ENCODE measurements at regions not wholly inside any gene's neighbourhood (a gene's known extent, or its start where the extent isn't known, plus 50 kb on each side); places are given as distances from the start of the nearest gene placed in this dataset.
"Not testable (repeated sequence)": the region's sequence is repeated elsewhere in the genome, so short reads cannot be mapped to it uniquely, and the experiment has no call there.

DNA sequence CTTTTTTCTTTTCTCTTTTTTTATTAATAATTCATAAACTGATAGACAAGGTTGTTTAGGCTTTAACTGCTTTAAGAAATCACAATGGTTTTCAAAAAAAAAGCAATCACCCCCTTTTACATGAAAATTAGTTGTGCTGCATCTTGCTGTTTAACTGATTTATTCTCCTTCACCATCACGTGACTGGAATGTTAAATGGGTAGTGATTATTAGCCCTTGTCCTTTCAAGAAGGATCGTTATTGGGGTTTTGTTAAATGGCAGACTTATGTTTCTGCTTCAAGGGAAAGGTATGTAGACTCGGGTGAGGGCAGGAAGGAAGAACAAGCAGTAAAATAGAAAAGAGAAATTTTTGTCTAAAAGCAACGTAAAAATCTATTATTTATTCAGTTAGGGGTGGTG lies 175.6 kb upstream of the TLE4 start:
- H3K9me3 Mint-ChIP-seq, result no peaks in the 10 kb centered on the region
- H3K36me3 Mint-ChIP-seq, result no peaks in the 10 kb centered on the region
- no peak overlapping the region for H3K4me3 Mint-ChIP-seq
- H3K27me3 Mint-ChIP-seq, result no peaks in the 10 kb centered on the region
- no peak for DNase-seq
- CTCF ChIA-PET, result no interaction called here
- H3K27ac Mint-ChIP-seq, result no peak overlapping the region
- no peaks in the 10 kb centered on the region for H3K4me1 Mint-ChIP-seq

DNA sequence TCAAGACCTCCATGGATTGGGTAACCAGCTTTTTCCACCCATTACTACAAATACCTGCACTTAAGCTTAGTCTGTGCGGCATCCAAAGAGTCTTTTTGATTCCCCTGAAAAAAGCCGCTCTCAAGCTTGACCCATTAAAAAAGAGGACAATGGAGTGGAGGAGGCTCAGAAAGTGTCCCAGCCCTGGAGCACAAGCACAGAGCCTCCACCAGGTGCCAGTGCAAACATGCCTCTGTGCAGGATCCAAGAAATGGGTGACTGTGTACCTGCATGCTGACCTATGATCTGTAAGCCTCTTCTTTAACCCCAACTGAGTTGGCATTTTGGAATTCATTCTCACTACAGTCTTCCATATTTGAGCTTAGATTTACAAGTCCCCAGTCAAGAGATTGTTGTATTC lies 168.3 kb upstream of the TLE4 start:
- H3K4me1 Mint-ChIP-seq, result no peaks in the 10 kb centered on the region
- no peaks in the 10 kb centered on the region for H3K27me3 Mint-ChIP-seq
- CTCF ChIA-PET, result no interaction called here
- no peak overlapping the region for H3K27ac Mint-ChIP-seq
- H3K9me3 Mint-ChIP-seq, result no peaks in the 10 kb centered on the region
- H3K4me3 Mint-ChIP-seq, result no peak overlapping the region
- DNase-seq, result no peak
- H3K36me3 Mint-ChIP-seq, result no peaks in the 10 kb centered on the region

DNA sequence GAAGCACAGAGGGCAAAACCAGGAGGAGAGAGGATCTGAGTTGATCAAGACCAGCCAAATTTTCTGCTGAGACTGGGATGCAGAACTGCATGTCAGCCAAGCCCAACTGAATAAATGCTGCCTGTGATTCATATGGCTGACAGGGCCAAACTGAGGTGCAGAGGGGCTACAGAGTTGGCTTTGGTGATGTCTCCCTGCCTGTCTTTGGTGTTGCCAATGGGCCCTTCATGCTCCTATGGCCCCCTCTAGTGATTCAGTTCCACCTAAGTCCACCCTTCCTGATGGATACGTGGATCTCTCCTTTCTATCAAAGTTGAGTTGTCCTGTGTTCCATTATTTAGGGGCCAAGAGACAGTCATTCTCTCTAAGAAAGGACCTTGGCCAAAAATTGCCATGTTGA lies 163.6 kb upstream of the TLE4 start:
- Mint-ChIP-seq H3K27ac (no peak overlapping the region), H3K36me3 (no peaks in the 10 kb centered on the region), H3K27me3 (no peaks in the 10 kb centered on the region), H3K4me3 (no peak overlapping the region), H3K9me3 (no peaks in the 10 kb centered on the region), H3K4me1 (no peaks in the 10 kb centered on the region)
- no peak for DNase-seq
- CTCF ChIA-PET, result no interaction called here

DNA sequence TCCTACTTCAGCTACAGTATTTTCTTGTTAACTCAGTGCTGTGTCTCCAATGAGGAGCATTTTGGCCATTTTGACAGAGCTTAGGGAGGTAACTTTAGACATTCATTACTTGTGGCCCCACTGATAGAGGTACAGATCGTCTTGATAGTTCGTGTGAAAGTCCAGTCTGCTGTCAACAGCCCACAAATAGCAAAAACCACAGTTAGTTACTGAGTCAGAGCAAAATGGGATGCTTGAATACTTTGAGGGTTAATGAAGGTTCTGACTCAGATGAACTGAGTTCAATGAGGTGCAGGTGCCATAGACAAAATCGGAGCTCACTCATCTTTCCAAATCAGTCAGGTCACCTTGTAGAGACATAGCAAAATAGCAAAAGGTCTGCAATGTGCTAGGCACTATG lies 163.1 kb upstream of the TLE4 start:
- no peaks in the 10 kb centered on the region for H3K4me1 Mint-ChIP-seq
- H3K9me3 Mint-ChIP-seq, result no peaks in the 10 kb centered on the region
- no peak for DNase-seq
- H3K36me3 Mint-ChIP-seq, result no peaks in the 10 kb centered on the region
- H3K27me3 Mint-ChIP-seq, result no peaks in the 10 kb centered on the region
- CTCF ChIA-PET, result interaction anchor here (0.6 kb wide), 1 partner anchor 159 kb away, joined by 3 read pairs; no protein-coding TSS in a partner anchor
- no peak overlapping the region for H3K4me3 Mint-ChIP-seq
- no peak overlapping the region for H3K27ac Mint-ChIP-seq

DNA sequence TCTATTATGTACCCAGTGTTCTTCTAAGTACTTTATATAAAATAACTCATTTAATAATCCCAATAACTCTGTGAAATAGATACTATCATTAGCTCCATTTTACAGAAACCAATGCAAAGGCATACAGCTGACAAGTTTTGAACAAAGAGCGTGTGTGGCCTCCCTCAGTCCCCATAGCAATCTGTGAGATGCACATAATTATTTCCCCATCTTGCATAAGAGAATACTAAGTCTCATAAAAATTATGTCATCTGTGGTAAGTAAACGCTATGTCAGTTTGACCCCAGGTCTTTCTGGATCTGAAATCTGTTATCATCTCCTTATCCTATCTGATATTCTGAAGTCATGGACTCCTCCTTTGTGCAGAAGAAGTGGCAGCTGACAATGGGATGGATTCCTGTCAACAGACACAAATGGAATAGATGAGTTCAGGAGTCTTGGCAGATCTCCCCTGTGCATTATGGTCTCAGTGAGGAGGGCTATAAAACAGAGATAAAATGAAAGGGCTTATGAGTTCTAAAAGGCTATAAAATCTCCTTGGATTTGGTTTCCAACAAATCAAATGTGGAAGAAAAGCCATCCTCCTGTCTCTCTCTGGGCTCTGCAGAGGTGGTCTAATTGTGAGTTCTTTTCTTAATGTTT lies 162.5 kb upstream of the TLE4 start:
- no peak overlapping the region for H3K27ac Mint-ChIP-seq

DNA sequence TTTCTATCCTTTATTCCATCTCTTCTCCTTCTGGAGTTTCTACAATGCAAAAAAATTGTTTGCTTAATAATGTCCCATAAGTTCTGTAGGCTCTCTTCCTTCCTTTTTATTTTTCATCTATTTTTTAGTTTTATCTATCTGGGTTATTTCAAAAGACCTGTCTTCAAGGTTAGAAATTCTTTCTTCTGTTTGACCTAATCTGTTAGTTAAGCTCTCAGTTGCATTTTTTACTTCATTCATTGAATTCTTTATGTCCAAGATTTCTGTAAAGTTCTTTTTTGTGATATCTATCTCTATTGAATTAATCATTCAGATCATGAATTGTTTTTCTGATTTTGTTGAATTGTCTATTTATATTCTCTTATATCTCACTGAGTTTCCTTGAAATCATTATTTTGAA lies 145.9 kb upstream of the TLE4 start:
- no peaks in the 10 kb centered on the region for H3K36me3 Mint-ChIP-seq
- CTCF ChIA-PET, result no interaction called here
- H3K9me3 Mint-ChIP-seq, result peaks cover 24% of the 10 kb centered on the region
- H3K4me1 Mint-ChIP-seq, result no peaks in the 10 kb centered on the region
- no peak for DNase-seq
- H3K27me3 Mint-ChIP-seq, result peaks cover 3% of the 10 kb centered on the region
- no peak overlapping the region for H3K27ac Mint-ChIP-seq
- H3K4me3 Mint-ChIP-seq, result no peak overlapping the region

More for the DNA sequence above, 162.5 kb upstream of the TLE4 start:
- Mint-ChIP-seq H3K4me1 (no peaks in the 10 kb centered on the region), H3K9me3 (no peaks in the 10 kb centered on the region), H3K36me3 (no peaks in the 10 kb centered on the region), H3K27me3 (no peaks in the 10 kb centered on the region), H3K4me3 (no peak overlapping the region)
- DNase-seq, result no peak
- CTCF ChIA-PET, result interaction anchor here (0.6 kb wide), 1 partner anchor 158 kb away, joined by 3 read pairs; no protein-coding TSS in a partner anchor

DNA sequence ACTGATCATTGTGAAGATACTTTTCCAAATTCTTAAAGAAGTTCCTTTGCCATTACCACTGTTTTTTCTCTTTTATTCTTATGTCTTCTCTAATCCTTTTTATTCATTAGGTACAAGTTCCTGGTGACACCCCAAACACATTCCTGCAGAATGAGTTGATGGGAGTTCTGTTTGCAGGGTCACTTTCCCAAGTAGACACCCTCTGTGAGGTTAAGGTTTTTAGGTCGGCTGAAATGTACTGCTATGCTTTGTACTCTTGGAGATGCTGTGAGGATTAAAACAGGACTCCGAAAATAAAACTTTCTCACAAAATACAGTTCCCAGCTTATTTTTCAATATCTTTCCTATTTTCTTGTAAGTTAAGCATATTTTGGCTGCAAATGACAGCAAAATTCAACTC lies 143.3 kb upstream of the TLE4 start:
- no peak overlapping the region for H3K27ac Mint-ChIP-seq
- H3K36me3 Mint-ChIP-seq, result no peaks in the 10 kb centered on the region
- H3K4me3 Mint-ChIP-seq, result no peak overlapping the region
- H3K4me1 Mint-ChIP-seq, result no peaks in the 10 kb centered on the region
- H3K9me3 Mint-ChIP-seq, result peaks cover 16% of the 10 kb centered on the region
- H3K27me3 Mint-ChIP-seq, result peaks cover 3% of the 10 kb centered on the region
- DNase-seq, result no peak
- CTCF ChIA-PET, result no interaction called here

DNA sequence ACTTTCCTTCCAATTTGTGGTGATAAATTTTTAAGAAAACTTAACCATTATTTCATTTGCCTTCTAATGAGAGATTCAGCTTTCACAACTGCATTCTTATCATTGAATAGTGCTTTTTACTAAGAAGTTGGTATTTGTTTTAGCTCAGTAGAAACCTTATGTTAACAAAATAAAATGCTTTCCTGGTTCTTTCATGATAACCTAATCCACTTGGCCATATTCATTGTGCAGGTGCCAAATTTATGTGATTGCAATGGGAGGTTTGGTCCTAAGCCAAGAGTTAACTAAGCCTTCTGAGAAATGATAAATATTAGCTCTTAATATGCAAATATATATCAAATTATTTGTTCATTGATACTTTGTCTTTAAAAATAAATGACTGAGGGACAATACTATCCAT lies 141.1 kb upstream of the TLE4 start:
- Mint-ChIP-seq H3K4me3 (no peak overlapping the region), H3K27me3 (peaks cover 3% of the 10 kb centered on the region), H3K27ac (no peak overlapping the region), H3K36me3 (no peaks in the 10 kb centered on the region), H3K4me1 (no peaks in the 10 kb centered on the region), H3K9me3 (peaks cover 10% of the 10 kb centered on the region)
- no peak for DNase-seq
- CTCF ChIA-PET, result no interaction called here

DNA sequence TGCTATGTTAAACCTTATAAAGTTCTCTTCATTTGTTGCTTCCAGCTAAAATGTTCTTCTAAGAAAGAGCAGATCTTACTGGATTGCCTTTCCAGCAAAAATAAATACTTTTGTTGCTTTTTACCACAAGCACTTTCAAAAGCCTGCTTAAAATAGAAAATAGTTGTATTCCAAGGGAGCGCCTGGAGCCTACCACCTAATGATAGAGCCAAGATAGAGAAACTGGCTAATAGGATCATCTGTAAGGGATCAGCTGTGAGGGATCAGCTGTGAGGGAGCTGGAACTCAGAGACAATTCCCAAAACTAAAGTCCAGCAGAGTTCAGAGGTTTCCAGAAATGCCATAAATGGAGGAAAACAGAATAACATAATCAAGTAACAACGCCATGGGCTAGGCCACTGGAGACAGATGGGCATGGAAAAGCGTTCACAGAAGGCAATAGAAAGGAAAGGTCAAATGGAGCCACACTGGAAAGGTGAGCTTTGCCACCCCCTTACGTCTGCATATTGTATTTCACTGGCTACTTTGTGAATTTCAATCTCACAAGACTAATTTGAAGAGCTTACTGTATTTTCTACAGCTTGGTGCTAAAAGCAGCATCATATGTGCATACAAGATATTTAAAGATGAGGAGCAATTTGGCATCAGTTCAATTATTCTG lies 140.6 kb upstream of the TLE4 start:
- Mint-ChIP-seq H3K27ac (no peak overlapping the region), H3K36me3 (no peaks in the 10 kb centered on the region), H3K4me1 (no peaks in the 10 kb centered on the region), H3K4me3 (no peak overlapping the region), H3K9me3 (peaks cover 6% of the 10 kb centered on the region), H3K27me3 (peaks cover 3% of the 10 kb centered on the region)
- DNase-seq, result no peak
- CTCF ChIA-PET, result no interaction called here

DNA sequence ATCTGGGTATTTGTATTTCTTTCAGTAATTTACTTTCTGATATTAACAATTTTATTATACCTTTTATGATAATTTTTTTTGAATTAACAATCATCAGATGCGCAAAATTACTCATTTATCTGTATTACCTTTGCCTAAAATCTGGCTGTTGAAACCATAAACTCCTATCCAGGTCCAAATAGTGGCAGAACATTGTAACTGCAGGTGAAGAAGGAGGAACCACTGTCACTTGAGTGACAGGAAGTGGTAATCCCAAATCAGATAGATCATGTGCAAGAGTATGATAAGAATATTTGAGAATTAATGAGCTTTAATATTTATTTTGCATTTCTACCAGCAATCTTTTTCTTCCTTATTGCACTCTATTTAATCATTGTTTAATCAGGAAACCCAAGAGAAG lies 139.3 kb upstream of the TLE4 start:
- DNase-seq, result no peak
- H3K27me3 Mint-ChIP-seq, result no peaks in the 10 kb centered on the region
- no peak overlapping the region for H3K4me3 Mint-ChIP-seq
- H3K9me3 Mint-ChIP-seq, result no peaks in the 10 kb centered on the region
- H3K4me1 Mint-ChIP-seq, result no peaks in the 10 kb centered on the region
- H3K27ac Mint-ChIP-seq, result no peak overlapping the region
- CTCF ChIA-PET, result no interaction called here
- H3K36me3 Mint-ChIP-seq, result no peaks in the 10 kb centered on the region

DNA sequence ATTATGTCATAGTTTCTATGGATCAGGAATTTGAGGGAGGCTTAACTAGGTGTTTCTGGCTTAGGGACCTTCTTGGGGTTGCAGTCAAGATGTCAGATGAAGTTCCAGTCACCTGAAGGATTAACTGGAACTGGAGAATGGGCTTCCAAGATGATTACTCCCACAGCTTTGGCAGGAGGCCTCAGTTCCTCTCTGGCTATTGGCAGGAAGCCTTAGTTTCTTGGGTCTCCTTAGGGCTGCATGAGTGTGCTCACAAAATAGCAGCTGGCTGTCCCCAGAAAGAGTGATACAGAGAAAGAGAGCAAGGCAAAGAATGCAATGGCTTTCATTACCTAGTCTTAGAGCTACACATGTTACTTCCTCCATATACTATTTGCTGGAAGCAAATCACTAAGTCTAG lies 138.1 kb upstream of the TLE4 start:
- no peak overlapping the region for H3K27ac Mint-ChIP-seq
- CTCF ChIA-PET, result no interaction called here
- no peak overlapping the region for H3K4me3 Mint-ChIP-seq
- peaks cover 2% of the 10 kb centered on the region for H3K4me1 Mint-ChIP-seq
- no peak for DNase-seq
- H3K27me3 Mint-ChIP-seq, result no peaks in the 10 kb centered on the region
- no peaks in the 10 kb centered on the region for H3K9me3 Mint-ChIP-seq
- H3K36me3 Mint-ChIP-seq, result no peaks in the 10 kb centered on the region

DNA sequence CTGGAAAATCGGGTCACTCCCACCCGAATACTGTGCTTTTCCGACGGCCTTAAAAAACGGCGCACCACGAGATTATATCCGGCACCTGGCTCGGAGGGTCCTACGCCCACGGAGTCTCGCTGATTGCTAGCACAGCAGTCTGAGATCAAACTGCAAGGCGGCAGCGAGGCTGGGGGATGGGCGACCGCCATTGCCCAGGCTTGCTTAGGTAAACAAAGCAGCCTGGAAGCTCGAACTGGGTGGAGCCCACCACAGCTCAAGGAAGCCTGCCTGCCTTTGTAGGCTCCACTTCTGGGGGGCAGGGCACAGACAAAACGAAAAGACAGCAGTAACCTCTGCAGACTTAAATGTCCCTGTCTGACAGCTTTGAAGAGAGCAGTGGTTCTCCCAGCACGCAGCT lies 132.5 kb upstream of the TLE4 start:
- H3K36me3 Mint-ChIP-seq, H3K4me3 Mint-ChIP-seq, CTCF ChIA-PET, H3K9me3 Mint-ChIP-seq, H3K27me3 Mint-ChIP-seq, H3K4me1 Mint-ChIP-seq, H3K27ac Mint-ChIP-seq: not testable (repeated sequence)
- DNase-seq, result peak; percentile 55

DNA sequence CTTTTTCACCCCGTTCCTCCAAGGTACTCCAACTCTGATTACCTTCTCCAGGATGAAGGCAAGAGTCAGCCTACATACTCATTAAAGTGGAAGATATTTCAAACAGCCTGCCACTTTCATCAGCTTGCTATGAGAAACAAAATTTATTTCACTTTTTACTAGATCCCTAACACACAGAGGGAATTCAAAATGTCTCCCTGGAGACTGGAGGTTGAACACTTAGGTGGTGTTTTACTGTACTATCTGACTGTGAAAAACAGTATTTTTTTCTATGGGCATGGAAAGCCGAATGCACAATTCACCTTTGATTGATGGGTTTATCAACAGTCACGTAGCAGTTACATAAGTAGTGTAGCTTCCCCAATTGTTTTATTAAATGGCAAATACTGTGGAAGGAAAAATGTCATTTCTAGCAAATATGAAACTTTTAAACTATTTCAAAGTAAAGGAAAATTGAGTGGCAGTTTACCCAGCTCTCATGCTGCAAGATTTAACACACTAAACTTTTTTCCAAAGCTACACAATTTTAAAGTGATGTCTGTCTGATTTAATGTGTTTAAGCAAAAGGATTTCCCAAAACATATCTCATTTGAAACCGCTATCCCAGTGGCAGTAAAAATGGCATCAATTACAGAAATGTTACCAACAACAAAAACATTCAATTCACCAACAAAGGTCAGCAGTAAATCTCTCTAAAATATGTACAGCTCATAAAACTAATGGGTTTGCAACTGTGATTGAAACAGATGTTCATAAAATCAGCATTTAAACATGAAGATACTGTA lies 125.0 kb upstream of the TLE4 start:
- Mint-ChIP-seq H3K9me3 (no peaks in the 10 kb centered on the region), H3K4me1 (no peaks in the 10 kb centered on the region), H3K27me3 (no peaks in the 10 kb centered on the region), H3K36me3 (no peaks in the 10 kb centered on the region), H3K27ac (no peak overlapping the region), H3K4me3 (no peak overlapping the region)
- CTCF ChIA-PET, result no interaction called here
- no peak for DNase-seq

DNA sequence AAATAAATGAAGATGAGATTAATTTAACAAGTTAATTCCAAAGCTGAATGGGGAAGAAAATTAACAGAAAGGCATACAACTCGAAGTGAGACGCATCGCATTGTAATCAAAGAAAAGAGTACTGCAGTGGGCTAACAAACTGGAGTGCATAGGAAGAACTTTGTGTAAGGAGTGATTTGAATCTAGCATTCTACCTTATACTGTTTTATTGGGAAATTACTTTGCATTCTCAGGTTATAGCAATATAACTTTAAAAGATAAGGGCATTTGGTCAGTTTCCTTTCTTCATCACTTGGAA lies 124.5 kb upstream of the TLE4 start:
- DNase-seq, result no peak
- CTCF ChIA-PET, result no interaction called here
- H3K27me3 Mint-ChIP-seq, result no peaks in the 10 kb centered on the region
- no peaks in the 10 kb centered on the region for H3K4me1 Mint-ChIP-seq
- no peak overlapping the region for H3K4me3 Mint-ChIP-seq
- H3K36me3 Mint-ChIP-seq, result no peaks in the 10 kb centered on the region
- H3K9me3 Mint-ChIP-seq, result peaks cover under 1% of the 10 kb centered on the region
- no peak overlapping the region for H3K27ac Mint-ChIP-seq

DNA sequence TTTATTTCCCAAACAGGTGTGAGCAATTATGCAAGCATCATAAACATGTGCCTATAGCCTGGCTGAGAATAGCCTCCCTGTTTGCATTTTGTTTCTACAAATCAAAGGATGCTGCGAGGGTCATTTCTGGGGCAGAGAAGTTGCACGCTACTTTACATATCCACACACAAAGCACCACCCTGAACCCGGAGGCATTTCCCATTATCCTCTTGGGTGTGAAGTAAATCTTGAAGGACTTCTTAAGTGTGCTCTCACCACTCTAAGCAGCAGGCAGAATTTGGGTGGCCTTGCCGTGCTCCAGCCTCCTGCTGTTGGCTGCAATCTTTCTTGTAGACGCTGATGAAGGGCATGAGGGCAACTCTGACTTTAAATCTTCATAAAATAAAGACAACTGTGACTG lies 124.0 kb upstream of the TLE4 start:
- Mint-ChIP-seq H3K36me3 (no peaks in the 10 kb centered on the region), H3K27me3 (no peaks in the 10 kb centered on the region), H3K4me1 (no peaks in the 10 kb centered on the region), H3K4me3 (no peak overlapping the region), H3K27ac (no peak overlapping the region), H3K9me3 (peaks cover 3% of the 10 kb centered on the region)
- DNase-seq, result no peak
- CTCF ChIA-PET, result no interaction called here

Measured in activated naive CD4-positive, alpha-beta T cell treated with anti-CD3 and anti-CD28 coated beads, Interleukin-2, amount 10 ng/mL, durations not matched to agents 7 days and 5 days (primary cell).